ENCODE measurements at regions not wholly inside any gene's neighbourhood (a gene's known extent, or its start where the extent isn't known, plus 50 kb on each side); places are given as distances from the start of the nearest gene placed in this dataset.

GRCh38 chr3:159082519-159082918 is 280.7 kb downstream of the MFSD1 start:
- intact Hi-C loops (cut with micrococcal nuclease): no loop called here
- H3K27me3 Mint-ChIP-seq: no peaks in the 10 kb centered on the region
- DNase-seq: no peak
- H3K9me3 Mint-ChIP-seq: peaks cover 0 to 9% (median 3%) of the 10 kb centered on the region in 8 donors
- no peaks in the 10 kb centered on the region for H3K36me3 ChIP-seq (ENCODE audit: insufficient read depth, low read length)
- CTCF ChIA-PET (ENCODE audit: partially characterized antibody): no interaction called here
- H3K27me3 ChIP-seq (ENCODE audit: insufficient read depth, low read length): no peaks in the 10 kb centered on the region
- H3K27ac Mint-ChIP-seq: no peak overlapping the region
- no peaks in the 10 kb centered on the region for H3K4me1 Mint-ChIP-seq
- H3K36me3 Mint-ChIP-seq: no peaks in the 10 kb centered on the region
- no peak overlapping the region for H3K27ac ChIP-seq (ENCODE audit: low read depth, low read length)
- H3K9me3 ChIP-seq (ENCODE audit: control insufficient read depth in 1 of 2, low read length in 2 of 2): no peaks in the 10 kb centered on the region
- H3K4me1 ChIP-seq (ENCODE audit: insufficient read depth, low read length): no peaks in the 10 kb centered on the region
- POLR2A ChIA-PET (ENCODE audit: partially characterized antibody): no interaction called here
- no peak overlapping the region for H3K4me3 Mint-ChIP-seq
- H3K4me3 ChIP-seq (ENCODE audit: low read length in 2 of 2): no peak overlapping the region

DNA sequence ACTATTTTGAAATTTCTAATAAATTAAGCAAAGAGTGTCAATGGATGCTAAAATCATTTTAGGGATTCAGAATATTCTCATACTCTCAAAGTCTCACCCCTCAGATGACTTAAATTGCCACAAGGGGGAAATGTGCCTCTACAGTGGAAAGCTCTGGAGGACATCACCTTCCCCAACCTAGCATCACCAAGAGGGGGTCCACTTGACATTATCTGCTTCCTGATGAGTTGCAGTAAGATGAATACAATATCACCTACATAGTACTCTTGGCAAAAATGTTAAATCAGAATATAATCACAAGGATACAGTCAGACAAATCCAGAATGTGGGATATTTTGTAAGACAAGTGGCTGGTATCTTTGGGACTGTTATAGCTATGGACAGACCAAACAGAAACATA is 290.1 kb downstream of the MFSD1 start:
- H3K27me3 ChIP-seq (ENCODE audit: insufficient read depth, low read length): no peaks in the 10 kb centered on the region
- H3K36me3 Mint-ChIP-seq: no peaks in the 10 kb centered on the region
- H3K4me1 ChIP-seq (ENCODE audit: insufficient read depth, low read length): no peaks in the 10 kb centered on the region
- H3K27me3 Mint-ChIP-seq: no peaks in the 10 kb centered on the region
- no peaks in the 10 kb centered on the region for H3K4me1 Mint-ChIP-seq
- peaks cover 0 to 8% (median 1%) of the 10 kb centered on the region in 8 donors for H3K9me3 Mint-ChIP-seq
- H3K36me3 ChIP-seq (ENCODE audit: insufficient read depth, low read length): no peaks in the 10 kb centered on the region
- no peak overlapping the region for H3K27ac Mint-ChIP-seq
- intact Hi-C loops (cut with micrococcal nuclease): no loop called here
- ChIA-PET CTCF (ENCODE audit: partially characterized antibody) (no interaction called here), POLR2A (ENCODE audit: partially characterized antibody) (no interaction called here)
- H3K9me3 ChIP-seq (ENCODE audit: control insufficient read depth in 1 of 2, low read length in 2 of 2): no peaks in the 10 kb centered on the region
- H3K4me3 Mint-ChIP-seq: no peak overlapping the region
- no peak overlapping the region for H3K4me3 ChIP-seq (ENCODE audit: low read length in 2 of 2)
- DNase-seq: no peak
- H3K27ac ChIP-seq (ENCODE audit: low read depth, low read length): no peak overlapping the region

DNA sequence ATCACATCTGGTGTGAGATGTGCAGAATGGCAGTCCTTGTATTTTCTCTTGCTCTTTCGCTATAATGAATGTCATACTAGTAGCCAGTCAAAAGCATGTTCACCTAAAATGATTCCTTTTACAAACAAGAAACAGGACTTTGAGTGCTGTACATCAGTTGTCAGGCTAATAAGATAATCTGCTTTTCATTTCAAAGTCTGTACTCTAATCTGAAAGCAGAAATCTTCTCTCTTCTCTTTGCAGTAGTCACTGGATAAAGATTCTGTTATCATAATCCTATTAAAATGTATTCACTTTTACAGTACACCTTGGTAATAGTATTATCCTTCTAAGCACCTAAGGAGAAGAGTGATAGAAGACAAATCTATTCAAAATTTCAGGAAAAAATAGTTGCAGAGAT is 300.1 kb downstream of the MFSD1 start:
- DNase-seq: no peak
- H3K4me1 Mint-ChIP-seq: no peaks in the 10 kb centered on the region
- no peaks in the 10 kb centered on the region for H3K27me3 ChIP-seq (ENCODE audit: insufficient read depth, low read length)
- intact Hi-C loops (cut with micrococcal nuclease): no loop called here
- no peaks in the 10 kb centered on the region for H3K27me3 Mint-ChIP-seq
- H3K36me3 Mint-ChIP-seq: no peaks in the 10 kb centered on the region
- CTCF ChIA-PET (ENCODE audit: partially characterized antibody): no interaction called here
- no peaks in the 10 kb centered on the region for H3K9me3 ChIP-seq (ENCODE audit: control insufficient read depth in 1 of 2, low read length in 2 of 2)
- no peak overlapping the region for H3K4me3 Mint-ChIP-seq
- POLR2A ChIA-PET (ENCODE audit: partially characterized antibody): no interaction called here
- H3K4me3 ChIP-seq (ENCODE audit: low read length in 2 of 2): no peak overlapping the region
- H3K9me3 Mint-ChIP-seq: peaks cover 0 to 7% (median 0%) of the 10 kb centered on the region in 8 donors
- H3K4me1 ChIP-seq (ENCODE audit: insufficient read depth, low read length): no peaks in the 10 kb centered on the region
- H3K27ac Mint-ChIP-seq: no peak overlapping the region
- H3K36me3 ChIP-seq (ENCODE audit: insufficient read depth, low read length): no peaks in the 10 kb centered on the region
- H3K27ac ChIP-seq (ENCODE audit: low read depth, low read length): no peak overlapping the region

GRCh38 chr3:159112724-159113123 is 310.9 kb downstream of the MFSD1 start:
- H3K4me1 ChIP-seq (ENCODE audit: insufficient read depth, low read length): no peaks in the 10 kb centered on the region
- DNase-seq: no peak
- H3K4me3 ChIP-seq (ENCODE audit: low read length in 2 of 2): no peak overlapping the region
- no peak overlapping the region for H3K27ac ChIP-seq (ENCODE audit: low read depth, low read length)
- no peaks in the 10 kb centered on the region for H3K9me3 ChIP-seq (ENCODE audit: control insufficient read depth in 1 of 2, low read length in 2 of 2)
- Mint-ChIP-seq H3K4me3 (no peak overlapping the region), H3K27ac (no peak overlapping the region), H3K9me3 (peaks cover 0 to 3% (median 0%) of the 10 kb centered on the region in 8 donors), H3K36me3 (no peaks in the 10 kb centered on the region), H3K27me3 (no peaks in the 10 kb centered on the region), H3K4me1 (no peaks in the 10 kb centered on the region)
- intact Hi-C loops (cut with micrococcal nuclease): no loop called here
- no peaks in the 10 kb centered on the region for H3K36me3 ChIP-seq (ENCODE audit: insufficient read depth, low read length)
- ChIA-PET CTCF (ENCODE audit: partially characterized antibody) (no interaction called here), POLR2A (ENCODE audit: partially characterized antibody) (no interaction called here)
- H3K27me3 ChIP-seq (ENCODE audit: insufficient read depth, low read length): no peaks in the 10 kb centered on the region

DNA sequence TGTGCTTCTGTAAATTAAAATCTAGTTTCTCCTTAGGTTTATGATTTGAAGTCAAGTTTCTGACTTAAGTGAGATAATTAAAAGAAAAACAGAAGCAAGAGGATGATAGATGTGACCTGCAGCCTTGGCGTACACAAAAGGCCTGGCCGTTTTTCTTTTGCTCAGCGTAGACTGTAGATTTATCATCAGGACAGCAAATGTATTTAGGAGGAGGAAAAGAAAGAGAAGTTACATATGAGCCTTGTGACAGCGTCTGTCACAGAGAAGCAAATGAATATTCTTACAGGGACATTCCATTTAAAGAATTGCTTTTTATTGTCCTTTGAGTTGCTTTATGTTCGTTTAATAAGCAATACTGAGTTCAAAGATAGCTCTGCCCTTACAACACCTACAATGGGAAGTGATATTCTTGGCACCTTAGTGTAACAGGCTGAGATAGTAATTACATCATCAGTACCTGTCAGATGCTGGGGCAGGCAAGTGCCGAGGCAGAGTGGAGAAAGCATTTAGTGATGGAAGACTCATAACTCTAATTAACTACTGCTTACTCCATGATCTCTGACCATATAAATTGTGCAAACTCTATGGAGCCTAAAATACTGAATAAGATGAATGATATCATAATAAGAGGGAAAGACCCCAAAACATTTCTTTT is 311.5 kb downstream of the MFSD1 start:
- H3K4me3 ChIP-seq (ENCODE audit: low read length in 2 of 2): no peak overlapping the region
- Mint-ChIP-seq H3K27me3 (no peaks in the 10 kb centered on the region), H3K27ac (no peak overlapping the region), H3K9me3 (peaks cover 0 to 3% (median 0%) of the 10 kb centered on the region in 8 donors), H3K4me1 (no peaks in the 10 kb centered on the region), H3K4me3 (no peak overlapping the region), H3K36me3 (no peaks in the 10 kb centered on the region)
- H3K27me3 ChIP-seq (ENCODE audit: insufficient read depth, low read length): no peaks in the 10 kb centered on the region
- H3K4me1 ChIP-seq (ENCODE audit: insufficient read depth, low read length): no peaks in the 10 kb centered on the region
- CTCF ChIA-PET (ENCODE audit: partially characterized antibody): no interaction called here
- intact Hi-C loops (cut with micrococcal nuclease): no loop called here
- POLR2A ChIA-PET (ENCODE audit: partially characterized antibody): no interaction called here
- H3K27ac ChIP-seq (ENCODE audit: low read depth, low read length): no peak overlapping the region
- H3K9me3 ChIP-seq (ENCODE audit: control insufficient read depth in 1 of 2, low read length in 2 of 2): no peaks in the 10 kb centered on the region
- DNase-seq: no peak
- H3K36me3 ChIP-seq (ENCODE audit: insufficient read depth, low read length): no peaks in the 10 kb centered on the region

- Mint-ChIP-seq H3K36me3 (no peaks in the 10 kb centered on the region), H3K27ac (no peak overlapping the region), H3K4me3 (no peak overlapping the region), H3K27me3 (no peaks in the 10 kb centered on the region), H3K4me1 (no peaks in the 10 kb centered on the region), H3K9me3 (peaks cover 0 to 3% (median 0%) of the 10 kb centered on the region in 8 donors)
- ChIA-PET POLR2A (ENCODE audit: partially characterized antibody) (no interaction called here), CTCF (ENCODE audit: partially characterized antibody) (no interaction called here)
- no peaks in the 10 kb centered on the region for H3K27me3 ChIP-seq (ENCODE audit: insufficient read depth, low read length)
- H3K27ac ChIP-seq (ENCODE audit: low read depth, low read length): no peak overlapping the region
- no peak overlapping the region for H3K4me3 ChIP-seq (ENCODE audit: low read length in 2 of 2)
- H3K9me3 ChIP-seq (ENCODE audit: control insufficient read depth in 1 of 2, low read length in 2 of 2): no peaks in the 10 kb centered on the region
- no peaks in the 10 kb centered on the region for H3K36me3 ChIP-seq (ENCODE audit: insufficient read depth, low read length)
- H3K4me1 ChIP-seq (ENCODE audit: insufficient read depth, low read length): no peaks in the 10 kb centered on the region
- intact Hi-C loops (cut with micrococcal nuclease): no loop called here
- DNase-seq: no peak
These were observed 312.7 kb downstream of the MFSD1 start for GRCh38 chr3:159114582-159114981.

GRCh38 chr3:159123877-159124276 is 322.0 kb downstream of the MFSD1 start:
- intact Hi-C loops (cut with micrococcal nuclease): no loop called here
- POLR2A ChIA-PET (ENCODE audit: partially characterized antibody): no interaction called here
- DNase-seq: no peak
- Mint-ChIP-seq H3K27me3 (peaks cover 0 to 2% of the 10 kb centered on the region in 2 donors), H3K4me1 (no peaks in the 10 kb centered on the region), H3K9me3 (peaks cover 0 to 3% (median under 1%) of the 10 kb centered on the region in 8 donors), H3K27ac (peak overlapping the region in 1 of 7 donors; percentile 31), H3K36me3 (no peaks in the 10 kb centered on the region), H3K4me3 (no peak overlapping the region)
- Histone ChIP-seq H3K4me3 (ENCODE audit: low read length in 2 of 2) (no peak overlapping the region), H3K27ac (ENCODE audit: low read depth, low read length) (no peak overlapping the region), H3K27me3 (ENCODE audit: insufficient read depth, low read length) (no peaks in the 10 kb centered on the region), H3K36me3 (ENCODE audit: insufficient read depth, low read length) (no peaks in the 10 kb centered on the region), H3K4me1 (ENCODE audit: insufficient read depth, low read length) (no peaks in the 10 kb centered on the region), H3K9me3 (ENCODE audit: control insufficient read depth in 1 of 2, low read length in 2 of 2) (no peaks in the 10 kb centered on the region)
- CTCF ChIA-PET (ENCODE audit: partially characterized antibody): no interaction called here

Data from CD4-positive, alpha-beta memory T cell (primary cell).